ENCODE measurements at regions not wholly inside any gene's neighbourhood (a gene's known extent, or its start where the extent isn't known, plus 50 kb on each side); places are given as distances from the start of the nearest gene placed in this dataset.

- 64% methylated on average over 4 of the region's 4 CpGs for WGBS
- no peak for DNase-seq (ENCODE audit: low spot score)
- Histone ChIP-seq H3K4me3 (no peak overlapping the region), H3K9me3 (no peaks in the 10 kb centered on the region), H3K4me1 (replicated peaks) (no peaks in the 10 kb centered on the region), H3K27me3 (replicated peaks; ENCODE audit: insufficient read depth) (no peaks in the 10 kb centered on the region), H3K27ac (no peak overlapping the region), H3K36me3 (no peaks in the 10 kb centered on the region)
- TF ChIP-seq CTCF (IDR thresholded peaks at IDR 0.05) (no peak), POLR2AphosphoS5 (IDR thresholded peaks at IDR 0.05) (no peak), POLR2A (IDR thresholded peaks at IDR 0.05) (no peak)
- intact Hi-C loops (cut with DNase I): no loop called here
These were observed 1077.7 kb upstream of the SEMA6A start for GRCh38 chr5:117652036-117652957.

- no peaks in the 10 kb centered on the region for H3K9me3 ChIP-seq
- no peak for DNase-seq (ENCODE audit: low spot score)
- intact Hi-C loops (cut with DNase I): no loop called here
- H3K36me3 ChIP-seq: no peaks in the 10 kb centered on the region
- no peaks in the 10 kb centered on the region for H3K4me1 ChIP-seq (replicated peaks)
- 78% methylated on average over 3 of the region's 3 CpGs for WGBS
- H3K4me3 ChIP-seq: no peak overlapping the region
- no peaks in the 10 kb centered on the region for H3K27me3 ChIP-seq (replicated peaks; ENCODE audit: insufficient read depth)
- no peak overlapping the region for H3K27ac ChIP-seq
- TF ChIP-seq POLR2A (IDR thresholded peaks at IDR 0.05) (no peak), CTCF (IDR thresholded peaks at IDR 0.05) (no peak), POLR2AphosphoS5 (IDR thresholded peaks at IDR 0.05) (no peak)
These were observed 1075.2 kb upstream of the SEMA6A start for GRCh38 chr5:117649821-117650220.

GRCh38 chr5:117645400-117645799, 1070.8 kb upstream of the SEMA6A start:
- TF ChIP-seq CTCF (IDR thresholded peaks at IDR 0.05) (no peak), POLR2A (IDR thresholded peaks at IDR 0.05) (no peak), POLR2AphosphoS5 (IDR thresholded peaks at IDR 0.05) (no peak)
- Histone ChIP-seq H3K36me3 (no peaks in the 10 kb centered on the region), H3K9me3 (no peaks in the 10 kb centered on the region), H3K27me3 (replicated peaks; ENCODE audit: insufficient read depth) (no peaks in the 10 kb centered on the region), H3K27ac (no peak overlapping the region), H3K4me1 (replicated peaks) (no peaks in the 10 kb centered on the region), H3K4me3 (no peak overlapping the region)
- intact Hi-C loops (cut with DNase I): no loop called here
- no peak for DNase-seq (ENCODE audit: low spot score)

GRCh38 chr5:117638581-117638980, 1064.0 kb upstream of the SEMA6A start:
- DNase-seq (ENCODE audit: low spot score): no peak
- intact Hi-C loops (cut with DNase I): no loop called here
- H3K9me3 ChIP-seq: no peaks in the 10 kb centered on the region
- WGBS: 88% methylated on average over 2 of the region's 2 CpGs
- no peak for TF ChIP-seq POLR2AphosphoS5 (IDR thresholded peaks at IDR 0.05)
- TF ChIP-seq CTCF (IDR thresholded peaks at IDR 0.05): no peak
- TF ChIP-seq POLR2A (IDR thresholded peaks at IDR 0.05): no peak
- no peaks in the 10 kb centered on the region for H3K27me3 ChIP-seq (replicated peaks; ENCODE audit: insufficient read depth)
- H3K36me3 ChIP-seq: no peaks in the 10 kb centered on the region
- H3K27ac ChIP-seq: no peak overlapping the region
- no peaks in the 10 kb centered on the region for H3K4me1 ChIP-seq (replicated peaks)
- no peak overlapping the region for H3K4me3 ChIP-seq

- Histone ChIP-seq H3K36me3 (no peaks in the 10 kb centered on the region), H3K4me1 (replicated peaks) (no peaks in the 10 kb centered on the region), H3K9me3 (no peaks in the 10 kb centered on the region), H3K4me3 (no peak overlapping the region), H3K27ac (no peak overlapping the region), H3K27me3 (replicated peaks; ENCODE audit: insufficient read depth) (no peaks in the 10 kb centered on the region)
- TF ChIP-seq POLR2AphosphoS5 (IDR thresholded peaks at IDR 0.05) (no peak), CTCF (IDR thresholded peaks at IDR 0.05) (no peak), POLR2A (IDR thresholded peaks at IDR 0.05) (no peak)
- intact Hi-C loops (cut with DNase I): no loop called here
- 95% methylated on average over 5 of the region's 5 CpGs for WGBS
- DNase-seq (ENCODE audit: low spot score): no peak
These were observed 1058.5 kb upstream of the SEMA6A start for GRCh38 chr5:117633093-117633492.
